ENCODE measurements at regions not wholly inside any gene's neighbourhood (a gene's known extent, or its start where the extent isn't known, plus 50 kb on each side); places are given as distances from the start of the nearest gene placed in this dataset.

DNA sequence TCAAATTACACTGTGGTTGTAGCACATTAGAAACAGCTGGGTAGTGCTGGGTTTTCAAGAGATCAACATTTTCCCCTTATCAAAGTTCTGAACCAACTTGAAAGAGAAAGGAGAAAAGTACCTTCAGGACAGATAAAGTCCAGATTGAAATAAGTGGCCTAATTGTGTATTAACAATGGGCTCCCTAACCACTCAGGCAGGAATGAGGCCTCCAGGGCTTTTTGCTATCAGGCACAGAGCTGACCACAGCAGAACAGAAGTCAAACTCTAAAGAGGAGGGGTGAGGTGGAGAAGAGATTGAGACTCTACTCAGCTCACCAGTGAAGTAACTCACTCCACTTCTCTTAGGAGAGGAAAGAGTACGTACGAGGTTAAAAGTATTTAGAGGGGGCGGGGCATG lies 394.1 kb upstream of the PHF14 start:
- Histone ChIP-seq H2AFZ (ENCODE audit: low read depth, low read length) (no peak overlapping the region), H3K4me2 (ENCODE audit: low read length) (no peak overlapping the region), H3K9ac (ENCODE audit: low read length) (no peak overlapping the region), H3K9me2 (ENCODE audit: insufficient read depth, low read length) (no peaks in the 10 kb centered on the region), H3K36me3 (ENCODE audit: insufficient read depth, low read length) (no peaks in the 10 kb centered on the region), H3K27me3 (ENCODE audit: insufficient read depth, low read depth, low read length) (no peaks in the 10 kb centered on the region), H3K9me3 (ENCODE audit: low read length) (no peaks in the 10 kb centered on the region), H3K4me3 (ENCODE audit: low read length) (no peak overlapping the region), H3K27ac (ENCODE audit: low read length) (no peak overlapping the region), H4K20me1 (ENCODE audit: insufficient read depth) (no peaks in the 10 kb centered on the region), H3F3A (ENCODE audit: insufficient read depth, low read length, poor library complexity, severe bottlenecking) (no peaks in the 10 kb centered on the region), H3K79me2 (replicated peaks; ENCODE audit: insufficient read depth, low read length) (no peaks in the 10 kb centered on the region)
- no peak for TF ChIP-seq EZH2 (IDR thresholded peaks at IDR 0.05; ENCODE audit: borderline replicate concordance, insufficient read depth, low read length, poor library complexity, severe bottlenecking)
- no peak for TF ChIP-seq TAF1 (IDR thresholded peaks at IDR 0.05; ENCODE audit: low read depth)
- no peak for TF ChIP-seq POLR2AphosphoS5 (IDR thresholded peaks at IDR 0.05)
- TF ChIP-seq, protein P1, sequence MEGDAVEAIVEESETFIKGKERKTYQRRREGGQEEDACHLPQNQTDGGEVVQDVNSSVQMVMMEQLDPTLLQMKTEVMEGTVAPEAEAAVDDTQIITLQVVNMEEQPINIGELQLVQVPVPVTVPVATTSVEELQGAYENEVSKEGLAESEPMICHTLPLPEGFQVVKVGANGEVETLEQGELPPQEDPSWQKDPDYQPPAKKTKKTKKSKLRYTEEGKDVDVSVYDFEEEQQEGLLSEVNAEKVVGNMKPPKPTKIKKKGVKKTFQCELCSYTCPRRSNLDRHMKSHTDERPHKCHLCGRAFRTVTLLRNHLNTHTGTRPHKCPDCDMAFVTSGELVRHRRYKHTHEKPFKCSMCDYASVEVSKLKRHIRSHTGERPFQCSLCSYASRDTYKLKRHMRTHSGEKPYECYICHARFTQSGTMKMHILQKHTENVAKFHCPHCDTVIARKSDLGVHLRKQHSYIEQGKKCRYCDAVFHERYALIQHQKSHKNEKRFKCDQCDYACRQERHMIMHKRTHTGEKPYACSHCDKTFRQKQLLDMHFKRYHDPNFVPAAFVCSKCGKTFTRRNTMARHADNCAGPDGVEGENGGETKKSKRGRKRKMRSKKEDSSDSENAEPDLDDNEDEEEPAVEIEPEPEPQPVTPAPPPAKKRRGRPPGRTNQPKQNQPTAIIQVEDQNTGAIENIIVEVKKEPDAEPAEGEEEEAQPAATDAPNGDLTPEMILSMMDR (IDR thresholded peaks at IDR 0.05; ENCODE audit: poor library complexity, severe bottlenecking): no peak
- TF ChIP-seq MXI1 (conservative IDR thresholded peaks at IDR 0.05; ENCODE audit: poor library complexity, severe bottlenecking): no peak
- no peak for TF ChIP-seq SMC3 (conservative IDR thresholded peaks at IDR 0.05; ENCODE audit: poor library complexity)

DNA sequence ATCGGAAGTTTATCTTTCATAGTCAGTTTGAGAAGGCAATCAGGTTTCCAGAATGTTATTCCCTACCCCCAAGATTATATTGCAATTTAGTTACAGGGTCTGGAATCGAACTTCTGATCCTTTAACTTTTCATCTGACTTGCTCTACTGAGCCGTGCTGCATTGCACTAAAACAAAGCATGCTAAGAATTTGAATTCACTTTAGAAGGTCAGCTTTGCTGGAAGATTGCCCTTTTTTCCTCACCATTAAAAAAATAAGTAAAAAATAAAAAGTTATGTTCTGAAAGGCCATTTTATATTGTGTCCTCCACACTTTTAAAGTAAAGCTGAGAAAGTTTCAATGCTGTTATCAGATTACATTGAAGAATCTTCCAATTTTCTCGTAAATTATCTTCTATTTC lies 388.8 kb upstream of the PHF14 start:
- H3K36me3 ChIP-seq (ENCODE audit: insufficient read depth, low read length): no peaks in the 10 kb centered on the region
- TF ChIP-seq, protein P1 (IDR thresholded peaks at IDR 0.05; ENCODE audit: poor library complexity, severe bottlenecking): no peak
- TF ChIP-seq MXI1 (conservative IDR thresholded peaks at IDR 0.05; ENCODE audit: poor library complexity, severe bottlenecking) (no peak), EZH2 (IDR thresholded peaks at IDR 0.05; ENCODE audit: borderline replicate concordance, insufficient read depth, low read length, poor library complexity, severe bottlenecking) (no peak), POLR2AphosphoS5 (IDR thresholded peaks at IDR 0.05) (no peak)
- no peaks in the 10 kb centered on the region for H3F3A ChIP-seq (ENCODE audit: insufficient read depth, low read length, poor library complexity, severe bottlenecking)
- H3K79me2 ChIP-seq (replicated peaks; ENCODE audit: insufficient read depth, low read length): no peaks in the 10 kb centered on the region
- no peak overlapping the region for H3K4me2 ChIP-seq (ENCODE audit: low read length)
- no peaks in the 10 kb centered on the region for H3K9me2 ChIP-seq (ENCODE audit: insufficient read depth, low read length)
- no peaks in the 10 kb centered on the region for H3K27me3 ChIP-seq (ENCODE audit: insufficient read depth, low read depth, low read length)
- H3K9ac ChIP-seq (ENCODE audit: low read length): no peak overlapping the region
- no peak overlapping the region for H3K4me3 ChIP-seq (ENCODE audit: low read length)
- H2AFZ ChIP-seq (ENCODE audit: low read depth, low read length): no peak overlapping the region
- H3K27ac ChIP-seq (ENCODE audit: low read length): no peak overlapping the region
- no peaks in the 10 kb centered on the region for H4K20me1 ChIP-seq (ENCODE audit: insufficient read depth)
- H3K9me3 ChIP-seq (ENCODE audit: low read length): no peaks in the 10 kb centered on the region

DNA sequence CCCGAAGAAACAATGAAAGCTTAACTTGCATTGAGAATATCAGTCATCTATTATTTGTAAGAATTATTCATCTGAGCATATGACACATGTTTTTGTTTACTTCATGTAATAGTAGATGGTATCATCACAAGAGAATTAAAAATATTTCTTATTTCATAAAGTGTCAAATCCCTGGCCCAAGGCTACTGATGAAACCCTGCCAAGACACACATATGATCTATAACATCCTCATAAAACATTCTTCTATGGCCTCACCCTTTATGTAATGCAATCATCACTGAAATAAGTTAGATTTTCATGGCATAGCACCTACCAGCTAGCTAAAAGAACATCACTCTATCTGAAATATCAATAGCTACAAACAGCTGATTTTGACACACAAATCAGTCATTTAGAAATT lies 385.6 kb upstream of the PHF14 start:
- no peaks in the 10 kb centered on the region for H3K9me2 ChIP-seq (ENCODE audit: insufficient read depth, low read length)
- H2AFZ ChIP-seq (ENCODE audit: low read depth, low read length): no peak overlapping the region
- H3K9me3 ChIP-seq (ENCODE audit: low read length): no peaks in the 10 kb centered on the region
- no peak overlapping the region for H3K4me3 ChIP-seq (ENCODE audit: low read length)
- no peaks in the 10 kb centered on the region for H4K20me1 ChIP-seq (ENCODE audit: insufficient read depth)
- no peak overlapping the region for H3K9ac ChIP-seq (ENCODE audit: low read length)
- no peak for TF ChIP-seq POLR2AphosphoS5 (IDR thresholded peaks at IDR 0.05)
- no peak for TF ChIP-seq TAF1 (IDR thresholded peaks at IDR 0.05; ENCODE audit: low read depth)
- TF ChIP-seq EZH2 (IDR thresholded peaks at IDR 0.05; ENCODE audit: borderline replicate concordance, insufficient read depth, low read length, poor library complexity, severe bottlenecking): no peak
- TF ChIP-seq MXI1 (conservative IDR thresholded peaks at IDR 0.05; ENCODE audit: poor library complexity, severe bottlenecking): no peak
- no peak for TF ChIP-seq SMC3 (conservative IDR thresholded peaks at IDR 0.05; ENCODE audit: poor library complexity)
- TF ChIP-seq, protein P2, sequence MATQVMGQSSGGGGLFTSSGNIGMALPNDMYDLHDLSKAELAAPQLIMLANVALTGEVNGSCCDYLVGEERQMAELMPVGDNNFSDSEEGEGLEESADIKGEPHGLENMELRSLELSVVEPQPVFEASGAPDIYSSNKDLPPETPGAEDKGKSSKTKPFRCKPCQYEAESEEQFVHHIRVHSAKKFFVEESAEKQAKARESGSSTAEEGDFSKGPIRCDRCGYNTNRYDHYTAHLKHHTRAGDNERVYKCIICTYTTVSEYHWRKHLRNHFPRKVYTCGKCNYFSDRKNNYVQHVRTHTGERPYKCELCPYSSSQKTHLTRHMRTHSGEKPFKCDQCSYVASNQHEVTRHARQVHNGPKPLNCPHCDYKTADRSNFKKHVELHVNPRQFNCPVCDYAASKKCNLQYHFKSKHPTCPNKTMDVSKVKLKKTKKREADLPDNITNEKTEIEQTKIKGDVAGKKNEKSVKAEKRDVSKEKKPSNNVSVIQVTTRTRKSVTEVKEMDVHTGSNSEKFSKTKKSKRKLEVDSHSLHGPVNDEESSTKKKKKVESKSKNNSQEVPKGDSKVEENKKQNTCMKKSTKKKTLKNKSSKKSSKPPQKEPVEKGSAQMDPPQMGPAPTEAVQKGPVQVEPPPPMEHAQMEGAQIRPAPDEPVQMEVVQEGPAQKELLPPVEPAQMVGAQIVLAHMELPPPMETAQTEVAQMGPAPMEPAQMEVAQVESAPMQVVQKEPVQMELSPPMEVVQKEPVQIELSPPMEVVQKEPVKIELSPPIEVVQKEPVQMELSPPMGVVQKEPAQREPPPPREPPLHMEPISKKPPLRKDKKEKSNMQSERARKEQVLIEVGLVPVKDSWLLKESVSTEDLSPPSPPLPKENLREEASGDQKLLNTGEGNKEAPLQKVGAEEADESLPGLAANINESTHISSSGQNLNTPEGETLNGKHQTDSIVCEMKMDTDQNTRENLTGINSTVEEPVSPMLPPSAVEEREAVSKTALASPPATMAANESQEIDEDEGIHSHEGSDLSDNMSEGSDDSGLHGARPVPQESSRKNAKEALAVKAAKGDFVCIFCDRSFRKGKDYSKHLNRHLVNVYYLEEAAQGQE (IDR thresholded peaks at IDR 0.05; ENCODE audit: borderline replicate concordance): no peak
- TF ChIP-seq EP300 (conservative IDR thresholded peaks at IDR 0.05; ENCODE audit: poor library complexity, severe bottlenecking): no peak
- TF ChIP-seq, protein P1 (IDR thresholded peaks at IDR 0.05; ENCODE audit: poor library complexity, severe bottlenecking): no peak
- no peak for TF ChIP-seq RAD21 (conservative IDR thresholded peaks at IDR 0.05)
- H3K79me2 ChIP-seq (replicated peaks; ENCODE audit: insufficient read depth, low read length): no peaks in the 10 kb centered on the region
- no peaks in the 10 kb centered on the region for H3F3A ChIP-seq (ENCODE audit: insufficient read depth, low read length, poor library complexity, severe bottlenecking)
- H3K4me2 ChIP-seq (ENCODE audit: low read length): no peak overlapping the region
- H3K27me3 ChIP-seq (ENCODE audit: insufficient read depth, low read depth, low read length): no peaks in the 10 kb centered on the region
- no peaks in the 10 kb centered on the region for H3K36me3 ChIP-seq (ENCODE audit: insufficient read depth, low read length)
- no peak overlapping the region for H3K27ac ChIP-seq (ENCODE audit: low read length)

Data from neural cell (in vitro differentiated cells).